Keratinocyte (primary cell): ENCODE measurements at regions not wholly inside any gene's neighbourhood (a gene's known extent, or its start where the extent isn't known, plus 50 kb on each side); places are given as distances from the start of the nearest gene placed in this dataset.

ENCODE experiments used
- CTCF ChIP-seq, 3 experiments: IDR thresholded peaks in 1 of 3; conservative IDR thresholded peaks in 1 of 3; optimal IDR thresholded peaks in 1 of 3; 2 replicates in 2 of 3; 3 replicates in 1 of 3; pipeline versions ENCODE3 to v1.5.1; 2011; ENCODE audit warnings: low read length in 3 of 3, mild to moderate bottlenecking in 3 of 3, moderate library complexity in 2 of 3, control low read depth in 1 of 3, inconsistent platforms in 1 of 3; ENCODE audit not compliant: insufficient read depth in 2 of 3; ENCODE audit errors: extremely low read depth in 1 of 3
- EZH2 ChIP-seq: IDR thresholded peaks from one replicate; pipeline ENCODE4 v1.6.1; 2012; ENCODE audit warnings: inconsistent platforms, mild to moderate bottlenecking, low read length, moderate library complexity

- TF ChIP-seq CTCF (optimal IDR thresholded peaks at IDR 0.05 in 1 of 3, IDR thresholded peaks at IDR 0.05 in 1 of 3, conservative IDR thresholded peaks at IDR 0.05 in 1 of 3; ENCODE audit: extremely low read depth in 1 of 3, insufficient read depth in 2 of 3, low read length in 3 of 3) (no peak), EZH2 (no peak)
These were observed 86.1 kb downstream of the LINC00237 start for GRCh38 chr20:21019814-21020658.
